Neuronal stem cell (in vitro differentiated cells): ENCODE measurements at regions not wholly inside any gene's neighbourhood (a gene's known extent, or its start where the extent isn't known, plus 50 kb on each side); places are given as distances from the start of the nearest gene placed in this dataset.

ENCODE experiments used
- DNase-seq: peaks from one replicate; pipeline ENCODE4 v3.0.0-alpha.2; 2013; ENCODE audit warnings: low spot score
- H2AFZ ChIP-seq: one replicate; pipeline ENCODE4 v1.6.1; 2013; ENCODE audit warnings: mild to moderate bottlenecking, low read length, inconsistent platforms
- H2AK5ac ChIP-seq: 2 replicates; pipeline ENCODE4 v1.6.1; 2013; ENCODE audit warnings: low read depth, mild to moderate bottlenecking, inconsistent platforms, low read length, moderate library complexity, mixed read lengths
- H2BK120ac ChIP-seq: 2 replicates; pipeline ENCODE4 v1.6.1; 2013; ENCODE audit warnings: low read depth, mild to moderate bottlenecking, inconsistent platforms, low read length, moderate library complexity, mixed read lengths
- H2BK12ac ChIP-seq: one replicate; pipeline ENCODE4 v1.6.1; 2013; ENCODE audit warnings: low read length, inconsistent platforms
- H2BK15ac ChIP-seq: 2 replicates; pipeline ENCODE4 v1.6.1; 2013; ENCODE audit warnings: mild to moderate bottlenecking, low read length, inconsistent platforms, mixed read lengths
- H2BK5ac ChIP-seq: one replicate; pipeline ENCODE4 v1.6.1; 2013; ENCODE audit warnings: inconsistent platforms, mild to moderate bottlenecking, low read length, moderate library complexity
- H3K14ac ChIP-seq: one replicate; pipeline ENCODE4 v1.6.1; 2013; ENCODE audit warnings: low read length, inconsistent platforms
- H3K18ac ChIP-seq: 2 replicates; pipeline ENCODE4 v1.6.1; 2013; ENCODE audit warnings: low read length, inconsistent platforms
- H3K23ac ChIP-seq: 2 replicates; pipeline ENCODE4 v1.6.1; 2013; ENCODE audit warnings: low read depth, mild to moderate bottlenecking, mixed read lengths, low read length, inconsistent platforms; ENCODE audit not compliant: poor library complexity
- H3K27ac ChIP-seq: replicated peaks from 3 replicates; pipeline ENCODE4 v1.5.1; 2013; ENCODE audit warnings: low read length, inconsistent platforms
- H3K27me3 ChIP-seq, 3 experiments: 2 replicates each; pipeline ENCODE4 v1.6.1; 2013; ENCODE audit warnings: low read length in 3 of 3, mild to moderate bottlenecking in 2 of 3, inconsistent platforms in 1 of 3, low read depth in 1 of 3, mixed read lengths in 1 of 3, moderate library complexity in 1 of 3; ENCODE audit not compliant: control insufficient read depth in 3 of 3, insufficient read depth in 3 of 3
- H3K36me3 ChIP-seq, 2 donors: replicated peaks in 1 of 2; 2 replicates each; pipeline ENCODE4 v1.6.1; 2013; ENCODE audit warnings: low read length in 2 of 2; ENCODE audit not compliant: control insufficient read depth in 2 of 2, insufficient read depth in 2 of 2
- H3K4ac ChIP-seq: 2 replicates; pipeline ENCODE4 v1.6.1; 2013; ENCODE audit warnings: inconsistent platforms, mild to moderate bottlenecking, low read length, moderate library complexity
- H3K4me1 ChIP-seq, 2 donors: 1 replicate in 1 of 2; 2 replicates in 1 of 2; pipeline ENCODE4 v1.6.1; 2013; ENCODE audit warnings: low read length in 2 of 2, low read depth in 1 of 2; ENCODE audit not compliant: control insufficient read depth in 2 of 2, insufficient read depth in 1 of 2
- H3K4me2 ChIP-seq: one replicate; pipeline ENCODE4 v1.6.1; 2013; ENCODE audit warnings: mild to moderate bottlenecking, low read length, inconsistent platforms; ENCODE audit not compliant: insufficient read depth, poor library complexity, severe bottlenecking
- H3K4me3 ChIP-seq, 2 donors: 2 replicates each; pipeline ENCODE4 v1.5.1; 2013; ENCODE audit warnings: low read length in 2 of 2, mild to moderate bottlenecking in 2 of 2, inconsistent platforms in 1 of 2, moderate library complexity in 1 of 2
- H3K79me1 ChIP-seq: one replicate; pipeline ENCODE4 v1.6.1; 2013; ENCODE audit warnings: low read depth, mild to moderate bottlenecking, inconsistent platforms, low read length, moderate library complexity
- H3K9ac ChIP-seq: one replicate; pipeline ENCODE4 v1.6.1; 2013; ENCODE audit warnings: mild to moderate bottlenecking, low read depth, low read length, inconsistent platforms; ENCODE audit not compliant: poor library complexity
- H3K9me3 ChIP-seq, 2 donors: replicated peaks in 1 of 2; 2 replicates each; pipeline versions ENCODE3 to v1.6.1; 2013; ENCODE audit warnings: low read length in 2 of 2, mild to moderate bottlenecking in 2 of 2, inconsistent platforms in 1 of 2, low read depth in 1 of 2, mixed read lengths in 1 of 2, moderate library complexity in 1 of 2; ENCODE audit not compliant: control insufficient read depth in 2 of 2, insufficient read depth in 1 of 2
- H4K8ac ChIP-seq: one replicate; pipeline ENCODE4 v1.6.1; 2013; ENCODE audit warnings: low read depth, mild to moderate bottlenecking, inconsistent platforms, low read length, moderate library complexity
- H4K91ac ChIP-seq: one replicate; pipeline ENCODE4 v1.6.1; 2013; ENCODE audit warnings: low read length, low read depth, mild to moderate bottlenecking, inconsistent platforms; ENCODE audit not compliant: poor library complexity
- WGBS, 2 donors: extraction: QIAGEN DNeasy Blood & Tissue Kit; methylation state at CpG; one replicate each; pipeline ENCODE4 v1.1.7; 2013; ENCODE audit warnings: missing lambda C conversion rate in 2 of 2, mixed read lengths in 1 of 2; ENCODE audit not compliant: insufficient read length in 2 of 2, insufficient replicate concordance in 1 of 2; ENCODE audit errors: extremely low coverage in 2 of 2; 5-methylcytosine and 5-hydroxymethylcytosine counted together

DNA sequence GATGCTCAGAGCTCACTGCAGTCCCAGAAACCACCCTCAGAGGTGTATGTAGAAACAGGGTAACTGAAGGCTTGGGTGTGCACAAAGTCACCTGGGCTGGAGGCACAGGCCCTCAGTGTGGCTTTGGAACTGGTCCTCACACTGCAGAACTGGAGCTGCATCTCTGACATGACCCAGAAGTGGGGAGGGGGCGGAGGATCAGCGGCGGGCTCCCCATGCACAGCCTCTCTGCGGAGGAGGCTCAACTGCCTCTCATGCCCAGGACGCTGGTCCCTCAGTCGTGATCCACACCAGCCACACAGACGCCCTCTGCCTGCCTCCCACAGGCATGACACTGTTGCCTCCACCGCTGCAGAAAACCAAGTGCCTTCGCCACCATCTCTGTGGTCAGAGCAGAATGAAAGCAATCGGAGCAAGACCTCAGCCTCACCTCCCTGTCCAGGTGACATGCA lies 73.7 kb downstream of the TM2D3 start:
- Histone ChIP-seq H3K36me3 (no peaks in the 10 kb centered on the region), H2BK12ac (no peak overlapping the region), H3K4me1 (no peaks in the 10 kb centered on the region), H3K9ac (peak overlapping the region; percentile 7), H3K4me3 (no peak overlapping the region), H3K18ac (peak overlapping the region; percentile 52), H3K79me1 (no peaks in the 10 kb centered on the region), H2AFZ (no peak overlapping the region), H2BK120ac (no peak overlapping the region), H3K27ac (no peak overlapping the region), H3K27me3 (no peaks in the 10 kb centered on the region), H2BK15ac (peak overlapping the region; percentile 4), H4K8ac (no peak overlapping the region), H3K4ac (no peak overlapping the region), H3K14ac (no peak overlapping the region), H2AK5ac (no peak overlapping the region), H3K9me3 (peaks cover 0 to 5% of the 10 kb centered on the region in 2 donors), H3K4me2 (no peak overlapping the region), H4K91ac (no peak overlapping the region), H3K23ac (no peak overlapping the region), H2BK5ac (no peak overlapping the region)
- DNase-seq = no peak
- WGBS, 2 donors = no CpG with 5 or more reads among the region's 10 CpGs

DNA sequence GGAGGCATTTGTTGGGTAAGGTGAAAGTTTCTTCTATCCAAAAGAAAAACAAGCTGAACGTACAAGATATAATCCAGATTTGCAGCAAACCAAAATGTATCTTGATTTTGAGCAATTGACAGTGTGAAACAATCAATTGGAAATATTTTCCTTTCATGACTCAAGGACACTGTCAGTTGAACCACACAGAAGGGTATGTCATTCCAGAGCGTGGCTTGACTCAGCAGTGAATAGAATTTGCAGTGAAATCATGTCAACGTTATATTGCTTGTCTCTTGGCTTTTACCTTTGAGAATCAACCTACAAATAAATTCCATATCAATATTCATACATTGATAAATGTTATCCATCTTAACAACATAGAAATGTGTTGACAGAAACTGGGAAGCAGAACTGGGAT lies 78.2 kb downstream of the TM2D3 start:
- no peak overlapping the region for H2AFZ ChIP-seq
- H3K9ac ChIP-seq = no peak overlapping the region
- H3K23ac ChIP-seq = no peak overlapping the region
- H3K79me1 ChIP-seq = peaks cover 1% of the 10 kb centered on the region
- no peak overlapping the region for H3K4ac ChIP-seq
- no peak for DNase-seq
- no peak overlapping the region for H3K18ac ChIP-seq
- H2BK12ac ChIP-seq = no peak overlapping the region
- no peak overlapping the region for H3K27ac ChIP-seq
- H3K4me3 ChIP-seq = no peak overlapping the region
- H4K91ac ChIP-seq = no peak overlapping the region
- H3K4me2 ChIP-seq = no peak overlapping the region
- no peak overlapping the region for H2BK5ac ChIP-seq
- no peak overlapping the region for H2BK15ac ChIP-seq
- H2AK5ac ChIP-seq = no peak overlapping the region
- no peak overlapping the region for H2BK120ac ChIP-seq
- H3K27me3 ChIP-seq = no peaks in the 10 kb centered on the region
- H3K4me1 ChIP-seq = no peaks in the 10 kb centered on the region
- WGBS, 2 donors = no CpG with 5 or more reads among the region's 3 CpGs
- peaks cover 0 to 6% of the 10 kb centered on the region in 2 donors for H3K9me3 ChIP-seq
- H4K8ac ChIP-seq = no peak overlapping the region
- H3K36me3 ChIP-seq = no peaks in the 10 kb centered on the region
- H3K14ac ChIP-seq = no peak overlapping the region

GRCh38 chr15:101570241-101570640 lies 80.7 kb upstream of the PCSK6 start:
- Histone ChIP-seq H4K91ac (no peak overlapping the region), H2AFZ (no peak overlapping the region), H2BK120ac (no peak overlapping the region), H3K79me1 (peaks cover 1% of the 10 kb centered on the region), H3K36me3 (no peaks in the 10 kb centered on the region), H3K27me3 (peaks cover 0 to 3% (median 0%) of the 10 kb centered on the region in 3 experiments), H3K4me2 (no peak overlapping the region), H3K27ac (no peak overlapping the region), H3K18ac (no peak overlapping the region), H2BK12ac (no peak overlapping the region), H3K4me1 (no peaks in the 10 kb centered on the region), H2AK5ac (no peak overlapping the region), H3K14ac (no peak overlapping the region), H2BK15ac (no peak overlapping the region), H3K4me3 (no peak overlapping the region), H3K9ac (no peak overlapping the region), H3K9me3 (peaks cover 0 to 1% of the 10 kb centered on the region in 2 donors), H3K4ac (no peak overlapping the region), H3K23ac (no peak overlapping the region), H2BK5ac (no peak overlapping the region), H4K8ac (no peak overlapping the region)
- DNase-seq = no peak

DNA sequence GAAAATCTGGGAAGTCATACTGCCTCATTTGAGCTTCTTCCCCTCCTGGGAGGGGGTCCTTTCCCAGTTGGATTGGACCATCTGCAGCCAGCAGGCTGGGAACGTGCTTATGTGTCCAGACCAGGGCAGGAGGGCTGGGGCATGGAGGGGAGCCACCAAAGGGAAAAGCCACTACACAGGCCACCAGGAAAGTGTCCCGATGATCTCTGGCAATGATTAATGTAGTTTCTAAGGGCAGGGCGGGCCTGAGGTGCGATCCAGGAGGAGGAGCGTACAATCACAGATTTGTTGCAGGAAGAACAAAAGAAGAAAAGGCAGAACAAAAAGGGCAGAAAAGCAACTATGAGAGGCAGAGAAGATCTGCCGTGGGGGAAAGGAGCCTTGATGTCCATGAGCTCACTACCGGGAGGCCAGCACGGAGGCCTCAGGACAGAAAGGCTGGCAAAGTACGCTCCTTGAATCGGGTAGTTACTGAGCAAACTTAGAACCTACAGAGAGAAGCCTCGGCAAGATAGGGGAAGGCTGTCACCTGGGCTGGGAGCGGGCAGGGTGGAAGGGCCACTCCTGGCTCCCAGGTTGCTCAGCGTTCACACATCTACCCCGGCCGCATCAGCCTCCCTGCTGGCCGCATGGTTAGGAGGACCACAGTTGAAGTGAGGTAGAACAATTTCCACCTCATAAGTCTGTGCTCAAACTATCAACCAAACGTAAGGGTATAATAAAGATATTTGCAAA lies 79.5 kb upstream of the PCSK6 start:
- H3K14ac ChIP-seq = no peak overlapping the region
- no peak overlapping the region for H2BK120ac ChIP-seq
- H3K4ac ChIP-seq = no peak overlapping the region
- no peak overlapping the region for H4K91ac ChIP-seq
- no peak overlapping the region for H3K27ac ChIP-seq
- peaks cover 0 to 1% of the 10 kb centered on the region in 2 donors for H3K9me3 ChIP-seq
- no peaks in the 10 kb centered on the region for H3K36me3 ChIP-seq
- H2BK15ac ChIP-seq = no peak overlapping the region
- H3K79me1 ChIP-seq = peaks cover 1% of the 10 kb centered on the region
- H2BK5ac ChIP-seq = no peak overlapping the region
- H3K9ac ChIP-seq = no peak overlapping the region
- H2AK5ac ChIP-seq = no peak overlapping the region
- H3K4me3 ChIP-seq = no peak overlapping the region
- no peak overlapping the region for H2BK12ac ChIP-seq
- H3K27me3 ChIP-seq = peaks cover 0 to 3% (median 0%) of the 10 kb centered on the region in 3 experiments
- no peak overlapping the region for H3K18ac ChIP-seq
- no peak overlapping the region for H3K4me2 ChIP-seq
- H3K23ac ChIP-seq = no peak overlapping the region
- DNase-seq = no peak
- no peaks in the 10 kb centered on the region for H3K4me1 ChIP-seq
- H2AFZ ChIP-seq = peak overlapping the region; percentile 5
- no CpG with 5 or more reads among the region's 17 CpGs for WGBS, 2 donors
- no peak overlapping the region for H4K8ac ChIP-seq
